GM19351 (cell line): ENCODE measurements at regions not wholly inside any gene's neighbourhood (a gene's known extent, or its start where the extent isn't known, plus 50 kb on each side); places are given as distances from the start of the nearest gene placed in this dataset.
"Not testable (repeated sequence)": the region's sequence is repeated elsewhere in the genome, so short reads cannot be mapped to it uniquely, and the experiment has no call there.

Experiments
- ATAC-seq: cut with Tn5 transposase; IDR thresholded peaks from one replicate; pipeline ENCODE4 v1.9.1; 2021; ENCODE audit warnings: mild to moderate bottlenecking, moderate library complexity; ENCODE audit not compliant: unreplicated experiment

- ATAC-seq, result no peak
These were observed 50.1 kb upstream of the LTA4H start for GRCh38 chr12:96085475-96085874.

- not testable (repeated sequence) for ATAC-seq
These were observed 50.8 kb upstream of the LTA4H start for GRCh38 chr12:96086190-96086589.

GRCh38 chr12:96091833-96092232 lies 56.4 kb upstream of the LTA4H start:
- ATAC-seq, result no peak

GRCh38 chr12:96093543-96094196 lies 58.3 kb upstream of the LTA4H start:
- no peak for ATAC-seq

GRCh38 chr12:96094201-96094600 lies 58.8 kb upstream of the LTA4H start:
- ATAC-seq, result no peak

GRCh38 chr12:96098631-96099030 lies 63.2 kb upstream of the LTA4H start:
- ATAC-seq, result no peak

GRCh38 chr12:96099421-96099820 lies 64.0 kb upstream of the LTA4H start:
- no peak for ATAC-seq

- ATAC-seq, result no peak
These were observed 64.6 kb upstream of the LTA4H start for GRCh38 chr12:96099986-96100385.

- no peak for ATAC-seq
These were observed 66.4 kb upstream of the LTA4H start for GRCh38 chr12:96101806-96102205.

- ATAC-seq, result no peak
These were observed 67.8 kb upstream of the LTA4H start for GRCh38 chr12:96103067-96103644.

GRCh38 chr12:96104566-96104965 lies 69.2 kb upstream of the LTA4H start:
- no peak for ATAC-seq

- ATAC-seq, result no peak
These were observed 70.8 kb upstream of the LTA4H start for GRCh38 chr12:96106137-96106536.

- no peak for ATAC-seq
These were observed 71.8 kb upstream of the LTA4H start for GRCh38 chr12:96107236-96107635.

- no peak for ATAC-seq
These were observed 72.9 kb upstream of the LTA4H start for GRCh38 chr12:96108321-96108720.

GRCh38 chr12:96108941-96109340 lies 73.6 kb upstream of the LTA4H start:
- ATAC-seq, result not testable (repeated sequence)

GRCh38 chr12:96112733-96113132 lies 77.3 kb upstream of the LTA4H start:
- no peak for ATAC-seq

GRCh38 chr12:96117460-96117859 lies 76.7 kb upstream of the ELK3 start:
- ATAC-seq, result no peak

- peak; percentile 84 for ATAC-seq
These were observed 73.6 kb upstream of the ELK3 start for GRCh38 chr12:96120359-96121100.

GRCh38 chr12:96121271-96121711 lies 72.9 kb upstream of the ELK3 start:
- peak; percentile 77 for ATAC-seq

GRCh38 chr12:96128292-96128691 lies 65.9 kb upstream of the ELK3 start:
- not testable (repeated sequence) for ATAC-seq

GRCh38 chr12:96130396-96131059 lies 63.6 kb upstream of the ELK3 start:
- ATAC-seq, result no peak
